DMS79 (cell line): ENCODE measurements at regions not wholly inside any gene's neighbourhood (a gene's known extent, or its start where the extent isn't known, plus 50 kb on each side); places are given as distances from the start of the nearest gene placed in this dataset.
A peak's percentile ranks its signal among the peaks of the same experiment; 100 is the strongest.
"Not testable (repeated sequence)": the region's sequence is repeated elsewhere in the genome, so short reads cannot be mapped to it uniquely, and the experiment has no call there.

Source experiments
- DNase-seq: peaks from one replicate; lab custom pipeline; 2025; lab: John Stamatoyannopoulos, UW

GRCh38 chr3:124137216-124137615 is 145.3 kb upstream of the ROPN1 start:
- DNase-seq = peak; percentile 7

GRCh38 chr3:124138148-124138547 is 146.2 kb upstream of the ROPN1 start:
- DNase-seq = no peak

GRCh38 chr3:124140746-124141145 is 148.8 kb upstream of the ROPN1 start:
- DNase-seq = no peak

GRCh38 chr3:124142389-124142970 is 150.6 kb upstream of the ROPN1 start:
- DNase-seq = no peak

- DNase-seq = no peak
These were observed 151.1 kb upstream of the ROPN1 start for GRCh38 chr3:124143047-124143446.

GRCh38 chr3:124144035-124144814 is 152.3 kb upstream of the ROPN1 start:
- DNase-seq = no peak

- no peak for DNase-seq
These were observed 155.5 kb upstream of the ROPN1 start for GRCh38 chr3:124147429-124147828.

- no peak for DNase-seq
These were observed 156.0 kb upstream of the ROPN1 start for GRCh38 chr3:124147946-124148345.

GRCh38 chr3:124149081-124149480 is 157.2 kb upstream of the ROPN1 start:
- no peak for DNase-seq

- no peak for DNase-seq
These were observed 157.8 kb upstream of the ROPN1 start for GRCh38 chr3:124149771-124150170.

- DNase-seq = not testable (repeated sequence)
These were observed 161.0 kb upstream of the ROPN1 start for GRCh38 chr3:124152891-124153290.

GRCh38 chr3:124156866-124157712 is 165.2 kb upstream of the ROPN1 start:
- DNase-seq = no peak

- DNase-seq = no peak
These were observed 165.8 kb upstream of the ROPN1 start for GRCh38 chr3:124157748-124158147.

GRCh38 chr3:124158168-124158881 is 166.4 kb upstream of the ROPN1 start:
- no peak for DNase-seq

GRCh38 chr3:124161448-124161847 is 169.5 kb upstream of the ROPN1 start:
- DNase-seq = no peak

GRCh38 chr3:124163689-124164088 is 171.8 kb upstream of the ROPN1 start:
- no peak for DNase-seq

GRCh38 chr3:124168271-124168670 is 176.3 kb upstream of the ROPN1 start:
- no peak for DNase-seq

GRCh38 chr3:124172283-124172682 is 180.4 kb upstream of the ROPN1 start:
- DNase-seq = no peak

GRCh38 chr3:124172816-124173215 is 180.9 kb upstream of the ROPN1 start:
- no peak for DNase-seq

- peak; percentile 99 for DNase-seq
These were observed 182.6 kb upstream of the ROPN1 start for GRCh38 chr3:124174476-124174875.

GRCh38 chr3:124174910-124175874 is 183.3 kb upstream of the ROPN1 start:
- DNase-seq = no peak
